ENCODE measurements at regions not wholly inside any gene's neighbourhood (a gene's known extent, or its start where the extent isn't known, plus 50 kb on each side); places are given as distances from the start of the nearest gene placed in this dataset.

DNA sequence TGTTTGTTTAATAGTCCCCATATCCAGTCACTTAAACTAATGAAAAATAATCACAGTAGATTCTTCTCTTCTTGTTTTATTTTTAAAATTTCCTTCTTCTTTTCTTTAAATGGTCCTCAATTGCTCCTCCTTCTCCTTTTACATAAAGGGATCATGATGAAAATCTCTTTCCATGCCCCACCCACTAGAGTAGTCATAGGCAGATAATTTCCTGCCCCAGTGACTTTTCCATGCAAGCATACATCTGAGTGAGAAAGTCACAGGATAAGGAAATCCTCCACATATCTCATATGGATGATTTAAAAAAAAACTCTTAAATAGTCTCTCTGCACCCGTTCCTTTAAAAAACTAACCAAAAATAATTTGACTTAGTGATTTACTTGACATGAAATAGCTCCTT is 552.3 kb upstream of the SETBP1 start:
- TF ChIP-seq, protein P1, sequence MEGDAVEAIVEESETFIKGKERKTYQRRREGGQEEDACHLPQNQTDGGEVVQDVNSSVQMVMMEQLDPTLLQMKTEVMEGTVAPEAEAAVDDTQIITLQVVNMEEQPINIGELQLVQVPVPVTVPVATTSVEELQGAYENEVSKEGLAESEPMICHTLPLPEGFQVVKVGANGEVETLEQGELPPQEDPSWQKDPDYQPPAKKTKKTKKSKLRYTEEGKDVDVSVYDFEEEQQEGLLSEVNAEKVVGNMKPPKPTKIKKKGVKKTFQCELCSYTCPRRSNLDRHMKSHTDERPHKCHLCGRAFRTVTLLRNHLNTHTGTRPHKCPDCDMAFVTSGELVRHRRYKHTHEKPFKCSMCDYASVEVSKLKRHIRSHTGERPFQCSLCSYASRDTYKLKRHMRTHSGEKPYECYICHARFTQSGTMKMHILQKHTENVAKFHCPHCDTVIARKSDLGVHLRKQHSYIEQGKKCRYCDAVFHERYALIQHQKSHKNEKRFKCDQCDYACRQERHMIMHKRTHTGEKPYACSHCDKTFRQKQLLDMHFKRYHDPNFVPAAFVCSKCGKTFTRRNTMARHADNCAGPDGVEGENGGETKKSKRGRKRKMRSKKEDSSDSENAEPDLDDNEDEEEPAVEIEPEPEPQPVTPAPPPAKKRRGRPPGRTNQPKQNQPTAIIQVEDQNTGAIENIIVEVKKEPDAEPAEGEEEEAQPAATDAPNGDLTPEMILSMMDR (IDR thresholded peaks at IDR 0.05; ENCODE audit: insufficient read depth, low read depth, low read length), result no peak
- TF ChIP-seq EZH2 (IDR thresholded peaks at IDR 0.05; ENCODE audit: insufficient read depth, low read length), result no peak
